ENCODE measurements at regions not wholly inside any gene's neighbourhood (a gene's known extent, or its start where the extent isn't known, plus 50 kb on each side); places are given as distances from the start of the nearest gene placed in this dataset.

GRCh38 chr16:6105115-6105514, 1007.5 kb upstream of the EEF2KMT start:
- TF ChIP-seq, protein P1, sequence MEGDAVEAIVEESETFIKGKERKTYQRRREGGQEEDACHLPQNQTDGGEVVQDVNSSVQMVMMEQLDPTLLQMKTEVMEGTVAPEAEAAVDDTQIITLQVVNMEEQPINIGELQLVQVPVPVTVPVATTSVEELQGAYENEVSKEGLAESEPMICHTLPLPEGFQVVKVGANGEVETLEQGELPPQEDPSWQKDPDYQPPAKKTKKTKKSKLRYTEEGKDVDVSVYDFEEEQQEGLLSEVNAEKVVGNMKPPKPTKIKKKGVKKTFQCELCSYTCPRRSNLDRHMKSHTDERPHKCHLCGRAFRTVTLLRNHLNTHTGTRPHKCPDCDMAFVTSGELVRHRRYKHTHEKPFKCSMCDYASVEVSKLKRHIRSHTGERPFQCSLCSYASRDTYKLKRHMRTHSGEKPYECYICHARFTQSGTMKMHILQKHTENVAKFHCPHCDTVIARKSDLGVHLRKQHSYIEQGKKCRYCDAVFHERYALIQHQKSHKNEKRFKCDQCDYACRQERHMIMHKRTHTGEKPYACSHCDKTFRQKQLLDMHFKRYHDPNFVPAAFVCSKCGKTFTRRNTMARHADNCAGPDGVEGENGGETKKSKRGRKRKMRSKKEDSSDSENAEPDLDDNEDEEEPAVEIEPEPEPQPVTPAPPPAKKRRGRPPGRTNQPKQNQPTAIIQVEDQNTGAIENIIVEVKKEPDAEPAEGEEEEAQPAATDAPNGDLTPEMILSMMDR (IDR thresholded peaks at IDR 0.05), result no peak
- no peak for TF ChIP-seq POLR2A (IDR thresholded peaks at IDR 0.05)
